Gastroesophageal sphincter (tissue), 4 donors: ENCODE measurements at regions not wholly inside any gene's neighbourhood (a gene's known extent, or its start where the extent isn't known, plus 50 kb on each side); places are given as distances from the start of the nearest gene placed in this dataset.

Experiments used
- ATAC-seq: fragments of 150-250 bp; one replicate; pipeline ENCODE4 v1.9.1; 2016; ENCODE audit warnings: mild to moderate bottlenecking, moderate library complexity
- H3K27ac ChIP-seq, 4 donors: fragments of 200-600 bp; sonication (generic) in 3 of 4; 1 replicate in 3 of 4; 2 replicates in 1 of 4; pipeline ENCODE4 v1.5.1; 2016 to 2019
- H3K27me3 ChIP-seq: fragments of 200-600 bp; sonication (generic); one replicate; pipeline ENCODE4 v1.5.1; 2019
- H3K36me3 ChIP-seq, 2 donors: fragments of 200-600 bp; sonication (generic); one replicate each; pipeline ENCODE4 v1.5.1; 2019; ENCODE audit warnings: control low read depth in 1 of 2
- H3K4me1 ChIP-seq, 3 donors: fragments of 200-600 bp; sonication (generic); 1 replicate in 2 of 3; 2 replicates in 1 of 3; pipeline ENCODE4 v1.5.1; 2016 to 2019; ENCODE audit warnings: control low read depth in 2 of 3
- H3K4me3 ChIP-seq, 2 donors: fragments of 200-600 bp; sonication (generic); one replicate each; pipeline ENCODE4 v1.5.1; 2019; ENCODE audit warnings: mild to moderate bottlenecking in 1 of 2, moderate library complexity in 1 of 2
- H3K9me3 ChIP-seq, 3 donors: fragments of 200-600 bp; sonication (generic); one replicate each; pipeline ENCODE4 v1.5.1; 2017 to 2019; ENCODE audit warnings: control low read depth in 2 of 3
- EP300 ChIP-seq: sonication (generic); formaldehyde crosslinking; IDR thresholded peaks from one replicate; pipeline ENCODE4 v1.6.1; 2017; ENCODE audit warnings: antibody characterized with exemption, mild to moderate bottlenecking
- POLR2A ChIP-seq, 2 donors: fragments of 450-650 bp; IDR thresholded peaks; one replicate each; pipeline ENCODE4 v1.6.1; 2017; ENCODE audit warnings: antibody characterized with exemption in 2 of 2, mild to moderate bottlenecking in 2 of 2, moderate library complexity in 1 of 2
- POLR2AphosphoS5 ChIP-seq: sonication (generic); formaldehyde crosslinking; IDR thresholded peaks from one replicate; pipeline ENCODE4 v1.6.1; 2017; ENCODE audit warnings: antibody characterized with exemption
- WGBS, 2 donors: methylation state at CpG; one replicate each; pipeline ENCODE4 v1.1.5; 2018; ENCODE audit warnings: low coverage in 1 of 2; 5-methylcytosine and 5-hydroxymethylcytosine counted together
- TF ChIP-seq, protein P1 (sequence below), 4 experiments: fragments of 200-600 bp in 2 of 4; fragments of 450-650 bp in 2 of 4; sonication (generic) in 1 of 4; IDR thresholded peaks; one replicate each; pipeline ENCODE4 v1.5.1; 2017 to 2019; ENCODE audit warnings: antibody characterized with exemption in 4 of 4, mild to moderate bottlenecking in 2 of 4, moderate library complexity in 2 of 4

DNA sequence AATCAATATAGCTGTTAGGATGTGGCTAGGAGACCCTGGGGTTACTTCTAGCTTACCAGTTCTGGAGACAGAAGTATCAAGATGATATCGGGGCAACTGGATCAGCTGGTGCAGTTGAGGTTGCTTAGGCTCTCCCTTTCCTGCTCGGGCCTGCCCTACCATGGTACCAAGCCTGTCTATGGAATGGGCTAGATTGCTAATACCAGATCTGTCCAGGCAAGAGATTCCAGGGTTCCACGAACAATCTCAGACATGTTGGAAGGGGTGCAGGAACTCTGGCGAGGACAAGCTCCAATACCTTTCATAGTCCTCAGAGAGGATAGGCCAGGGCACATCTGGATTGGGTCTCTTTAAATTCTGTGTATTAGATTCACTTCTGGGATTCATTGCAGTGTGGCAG is 53.8 kb downstream of the ADM start:
- ATAC-seq, result no peak
- no peaks in the 10 kb centered on the region for H3K4me1 ChIP-seq
- H3K36me3 ChIP-seq, result no peaks in the 10 kb centered on the region
- H3K9me3 ChIP-seq, result no peaks in the 10 kb centered on the region
- no peak overlapping the region for H3K27ac ChIP-seq
- WGBS, 2 donors, result 100% methylated on average over 4 of the region's 4 CpGs; no CpG with 5 or more reads in 1 of the 2 donors
- no peaks in the 10 kb centered on the region for H3K27me3 ChIP-seq
- no peak for TF ChIP-seq EP300
- TF ChIP-seq, protein P1, sequence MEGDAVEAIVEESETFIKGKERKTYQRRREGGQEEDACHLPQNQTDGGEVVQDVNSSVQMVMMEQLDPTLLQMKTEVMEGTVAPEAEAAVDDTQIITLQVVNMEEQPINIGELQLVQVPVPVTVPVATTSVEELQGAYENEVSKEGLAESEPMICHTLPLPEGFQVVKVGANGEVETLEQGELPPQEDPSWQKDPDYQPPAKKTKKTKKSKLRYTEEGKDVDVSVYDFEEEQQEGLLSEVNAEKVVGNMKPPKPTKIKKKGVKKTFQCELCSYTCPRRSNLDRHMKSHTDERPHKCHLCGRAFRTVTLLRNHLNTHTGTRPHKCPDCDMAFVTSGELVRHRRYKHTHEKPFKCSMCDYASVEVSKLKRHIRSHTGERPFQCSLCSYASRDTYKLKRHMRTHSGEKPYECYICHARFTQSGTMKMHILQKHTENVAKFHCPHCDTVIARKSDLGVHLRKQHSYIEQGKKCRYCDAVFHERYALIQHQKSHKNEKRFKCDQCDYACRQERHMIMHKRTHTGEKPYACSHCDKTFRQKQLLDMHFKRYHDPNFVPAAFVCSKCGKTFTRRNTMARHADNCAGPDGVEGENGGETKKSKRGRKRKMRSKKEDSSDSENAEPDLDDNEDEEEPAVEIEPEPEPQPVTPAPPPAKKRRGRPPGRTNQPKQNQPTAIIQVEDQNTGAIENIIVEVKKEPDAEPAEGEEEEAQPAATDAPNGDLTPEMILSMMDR (IDR thresholded peaks at IDR 0.05), result no peak
- TF ChIP-seq POLR2A (IDR thresholded peaks at IDR 0.05), result no peak
- no peak for TF ChIP-seq POLR2AphosphoS5
- no peak overlapping the region for H3K4me3 ChIP-seq

DNA sequence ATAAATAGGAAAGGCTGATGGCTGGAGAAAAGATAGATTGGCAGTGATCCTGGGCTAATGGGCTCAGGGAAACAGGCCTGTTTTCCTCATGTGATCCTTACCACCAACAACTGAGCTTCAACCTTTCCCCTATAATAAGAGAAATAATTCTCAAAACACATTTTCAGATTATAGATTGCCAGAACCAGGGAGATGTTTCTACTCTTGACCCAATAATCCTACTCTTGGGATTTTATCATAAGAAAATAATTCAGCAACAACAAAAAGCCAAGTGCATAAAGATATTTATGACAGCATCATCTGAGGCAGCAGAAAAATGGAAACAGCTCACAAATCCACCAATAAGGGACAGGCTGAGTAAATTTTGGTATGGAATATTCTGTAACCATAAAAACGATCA is 54.3 kb downstream of the ADM start:
- no peaks in the 10 kb centered on the region for H3K27me3 ChIP-seq
- 86 to 100% methylated on average over 1 of the region's 1 CpG for WGBS, 2 donors
- TF ChIP-seq, protein P1 (IDR thresholded peaks at IDR 0.05), result no peak
- TF ChIP-seq EP300 (no peak), POLR2AphosphoS5 (no peak), POLR2A (IDR thresholded peaks at IDR 0.05) (no peak)
- H3K36me3 ChIP-seq, result no peaks in the 10 kb centered on the region
- no peak overlapping the region for H3K4me3 ChIP-seq
- no peaks in the 10 kb centered on the region for H3K4me1 ChIP-seq
- no peak overlapping the region for H3K27ac ChIP-seq
- ATAC-seq, result no peak
- H3K9me3 ChIP-seq, result no peaks in the 10 kb centered on the region

GRCh38 chr11:10360835-10361234 is 56.0 kb downstream of the ADM start:
- no peak overlapping the region for H3K27ac ChIP-seq
- no peaks in the 10 kb centered on the region for H3K36me3 ChIP-seq
- TF ChIP-seq POLR2A (IDR thresholded peaks at IDR 0.05), result no peak
- H3K4me3 ChIP-seq, result no peak overlapping the region
- ATAC-seq, result no peak
- H3K9me3 ChIP-seq, result no peaks in the 10 kb centered on the region
- no peaks in the 10 kb centered on the region for H3K27me3 ChIP-seq
- no peaks in the 10 kb centered on the region for H3K4me1 ChIP-seq

DNA sequence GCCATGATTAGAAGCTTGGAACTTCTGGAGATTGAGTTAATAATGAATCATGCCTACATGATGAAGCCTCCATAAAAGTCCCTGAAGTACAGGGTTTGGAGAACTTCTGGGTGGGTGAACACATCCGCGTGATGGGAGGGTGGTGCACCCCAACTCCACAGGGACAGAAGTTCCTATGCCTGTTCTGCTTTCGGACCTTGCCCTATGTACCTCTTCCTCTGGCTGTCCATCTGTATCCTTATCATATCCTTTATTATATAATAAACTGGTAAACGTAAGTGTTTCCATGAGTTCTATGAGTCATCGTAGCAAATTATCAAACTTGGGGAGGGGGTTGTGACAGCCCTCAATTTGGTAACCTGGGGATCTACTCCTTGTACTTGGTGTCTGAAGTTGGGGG is 60.2 kb downstream of the ADM start:
- no peak for TF ChIP-seq EP300
- TF ChIP-seq POLR2AphosphoS5, result no peak
- TF ChIP-seq POLR2A (IDR thresholded peaks at IDR 0.05), result no peak
- TF ChIP-seq, protein P1 (IDR thresholded peaks at IDR 0.05), result no peak
- Histone ChIP-seq H3K4me1 (peaks cover 0 to 15% (median 0%) of the 10 kb centered on the region in 3 donors), H3K9me3 (no peaks in the 10 kb centered on the region), H3K27ac (no peak overlapping the region), H3K27me3 (no peaks in the 10 kb centered on the region), H3K36me3 (no peaks in the 10 kb centered on the region), H3K4me3 (no peak overlapping the region)
- no peak for ATAC-seq
- WGBS, 2 donors, result 63 to 86% methylated on average over 2 to 5 of the region's 5 CpGs

GRCh38 chr11:10366568-10367331 is 61.9 kb downstream of the ADM start:
- H3K36me3 ChIP-seq, result no peaks in the 10 kb centered on the region
- TF ChIP-seq EP300 (no peak), POLR2AphosphoS5 (peak; percentile 77), POLR2A (IDR thresholded peaks at IDR 0.05) (no peak)
- TF ChIP-seq, protein P1 (IDR thresholded peaks at IDR 0.05), result peak; percentile 79 to 89 (median 81)
- peaks cover 0 to 15% (median 0%) of the 10 kb centered on the region in 3 donors for H3K4me1 ChIP-seq
- H3K27me3 ChIP-seq, result no peaks in the 10 kb centered on the region
- peak overlapping the region in 2 of 4 donors; percentile 23 to 32 for H3K27ac ChIP-seq
- no peaks in the 10 kb centered on the region for H3K9me3 ChIP-seq
- 4 to 19% methylated on average over 4 to 5 of the region's 8 CpGs for WGBS, 2 donors
- H3K4me3 ChIP-seq, result no peak overlapping the region
- ATAC-seq, result peak; percentile 92
